WTC11 (cell line): ENCODE measurements at regions not wholly inside any gene's neighbourhood (a gene's known extent, or its start where the extent isn't known, plus 50 kb on each side); places are given as distances from the start of the nearest gene placed in this dataset.

ENCODE experiments used
- JUN ChIP-seq: sonication (generic); formaldehyde crosslinking; IDR thresholded peaks from 2 replicates; pipeline ENCODE4 v1.8.0; 2023; ENCODE audit warnings: mild to moderate bottlenecking, missing genetic modification reagents
- TF ChIP-seq, protein P1 (sequence below): sonication (generic); formaldehyde crosslinking; IDR thresholded peaks from 2 replicates; pipeline ENCODE4 v1.8.0; 2022; ENCODE audit warnings: mild to moderate bottlenecking, missing genetic modification reagents
- TF ChIP-seq, protein P2 (sequence below): fragments of 200-600 bp; IDR thresholded peaks from 2 replicates; pipeline ENCODE4 v1.8.0; 2022; ENCODE audit warnings: antibody characterized with exemption
- TF ChIP-seq, protein P3 (sequence below): sonication (generic); formaldehyde crosslinking; IDR thresholded peaks from 2 replicates; pipeline ENCODE4 v1.8.0; 2022; ENCODE audit warnings: mild to moderate bottlenecking, missing genetic modification reagents

DNA sequence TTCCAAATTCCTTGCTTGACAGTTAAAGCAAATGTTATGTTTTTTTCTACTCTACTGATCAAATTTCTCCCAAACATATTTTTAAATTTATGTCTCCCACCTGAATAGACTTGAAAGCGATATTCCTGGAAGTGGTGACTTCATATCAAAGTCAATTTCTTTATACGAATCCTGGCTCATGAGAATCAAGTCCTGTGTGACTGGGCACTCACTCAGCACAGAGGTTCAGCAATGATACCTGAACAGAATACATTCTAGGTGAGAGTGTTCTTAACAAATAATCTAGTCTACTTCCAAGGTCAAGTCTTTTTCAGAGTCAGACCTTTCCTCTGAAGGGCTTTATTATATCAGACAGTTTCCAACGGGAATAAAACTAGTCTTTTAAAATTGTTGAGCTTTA is 1070.6 kb downstream of the TRHDE start:
- TF ChIP-seq, protein P1, sequence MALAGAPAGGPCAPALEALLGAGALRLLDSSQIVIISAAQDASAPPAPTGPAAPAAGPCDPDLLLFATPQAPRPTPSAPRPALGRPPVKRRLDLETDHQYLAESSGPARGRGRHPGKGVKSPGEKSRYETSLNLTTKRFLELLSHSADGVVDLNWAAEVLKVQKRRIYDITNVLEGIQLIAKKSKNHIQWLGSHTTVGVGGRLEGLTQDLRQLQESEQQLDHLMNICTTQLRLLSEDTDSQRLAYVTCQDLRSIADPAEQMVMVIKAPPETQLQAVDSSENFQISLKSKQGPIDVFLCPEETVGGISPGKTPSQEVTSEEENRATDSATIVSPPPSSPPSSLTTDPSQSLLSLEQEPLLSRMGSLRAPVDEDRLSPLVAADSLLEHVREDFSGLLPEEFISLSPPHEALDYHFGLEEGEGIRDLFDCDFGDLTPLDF = no peak
- TF ChIP-seq, protein P2, sequence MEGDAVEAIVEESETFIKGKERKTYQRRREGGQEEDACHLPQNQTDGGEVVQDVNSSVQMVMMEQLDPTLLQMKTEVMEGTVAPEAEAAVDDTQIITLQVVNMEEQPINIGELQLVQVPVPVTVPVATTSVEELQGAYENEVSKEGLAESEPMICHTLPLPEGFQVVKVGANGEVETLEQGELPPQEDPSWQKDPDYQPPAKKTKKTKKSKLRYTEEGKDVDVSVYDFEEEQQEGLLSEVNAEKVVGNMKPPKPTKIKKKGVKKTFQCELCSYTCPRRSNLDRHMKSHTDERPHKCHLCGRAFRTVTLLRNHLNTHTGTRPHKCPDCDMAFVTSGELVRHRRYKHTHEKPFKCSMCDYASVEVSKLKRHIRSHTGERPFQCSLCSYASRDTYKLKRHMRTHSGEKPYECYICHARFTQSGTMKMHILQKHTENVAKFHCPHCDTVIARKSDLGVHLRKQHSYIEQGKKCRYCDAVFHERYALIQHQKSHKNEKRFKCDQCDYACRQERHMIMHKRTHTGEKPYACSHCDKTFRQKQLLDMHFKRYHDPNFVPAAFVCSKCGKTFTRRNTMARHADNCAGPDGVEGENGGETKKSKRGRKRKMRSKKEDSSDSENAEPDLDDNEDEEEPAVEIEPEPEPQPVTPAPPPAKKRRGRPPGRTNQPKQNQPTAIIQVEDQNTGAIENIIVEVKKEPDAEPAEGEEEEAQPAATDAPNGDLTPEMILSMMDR = no peak
- TF ChIP-seq JUN (CRISPR knock-in tag) = no peak
- TF ChIP-seq, protein P3, sequence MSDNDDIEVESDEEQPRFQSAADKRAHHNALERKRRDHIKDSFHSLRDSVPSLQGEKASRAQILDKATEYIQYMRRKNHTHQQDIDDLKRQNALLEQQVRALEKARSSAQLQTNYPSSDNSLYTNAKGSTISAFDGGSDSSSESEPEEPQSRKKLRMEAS (CRISPR knock-in tag) = no peak
